GM18520 (cell line): ENCODE measurements at regions not wholly inside any gene's neighbourhood (a gene's known extent, or its start where the extent isn't known, plus 50 kb on each side); places are given as distances from the start of the nearest gene placed in this dataset.

Experiments
- ATAC-seq: cut with Tn5 transposase; IDR thresholded peaks from one replicate; pipeline ENCODE4 v1.9.1; 2021; ENCODE audit not compliant: unreplicated experiment

- no peak for ATAC-seq
Observed at GRCh38 chr9:79781263-79781662, 209.5 kb downstream of the TLE4 start.

GRCh38 chr9:79780559-79780958 is 208.8 kb downstream of the TLE4 start:
- no peak for ATAC-seq

- no peak for ATAC-seq
Observed at GRCh38 chr9:79779901-79780300, 208.1 kb downstream of the TLE4 start.

GRCh38 chr9:79778581-79778980 is 206.8 kb downstream of the TLE4 start:
- ATAC-seq, result no peak

- ATAC-seq, result no peak
Observed at GRCh38 chr9:79776581-79776980, 204.8 kb downstream of the TLE4 start.
